GM19467 (cell line): ENCODE measurements at regions not wholly inside any gene's neighbourhood (a gene's known extent, or its start where the extent isn't known, plus 50 kb on each side); places are given as distances from the start of the nearest gene placed in this dataset.
A peak's percentile ranks its signal among the peaks of the same experiment; 100 is the strongest.
"Not testable (repeated sequence)": the region's sequence is repeated elsewhere in the genome, so short reads cannot be mapped to it uniquely, and the experiment has no call there.

Experiments used
- ATAC-seq: cut with Tn5 transposase; IDR thresholded peaks from one replicate; pipeline ENCODE4 v1.9.1; 2021; ENCODE audit warnings: mild to moderate bottlenecking, moderate library complexity; ENCODE audit not compliant: unreplicated experiment

GRCh38 chr15:92705764-92706163 lies 50.2 kb upstream of the FAM174B start:
- no peak for ATAC-seq

- ATAC-seq: no peak
These were observed 50.6 kb upstream of the FAM174B start for GRCh38 chr15:92706201-92706600.

DNA sequence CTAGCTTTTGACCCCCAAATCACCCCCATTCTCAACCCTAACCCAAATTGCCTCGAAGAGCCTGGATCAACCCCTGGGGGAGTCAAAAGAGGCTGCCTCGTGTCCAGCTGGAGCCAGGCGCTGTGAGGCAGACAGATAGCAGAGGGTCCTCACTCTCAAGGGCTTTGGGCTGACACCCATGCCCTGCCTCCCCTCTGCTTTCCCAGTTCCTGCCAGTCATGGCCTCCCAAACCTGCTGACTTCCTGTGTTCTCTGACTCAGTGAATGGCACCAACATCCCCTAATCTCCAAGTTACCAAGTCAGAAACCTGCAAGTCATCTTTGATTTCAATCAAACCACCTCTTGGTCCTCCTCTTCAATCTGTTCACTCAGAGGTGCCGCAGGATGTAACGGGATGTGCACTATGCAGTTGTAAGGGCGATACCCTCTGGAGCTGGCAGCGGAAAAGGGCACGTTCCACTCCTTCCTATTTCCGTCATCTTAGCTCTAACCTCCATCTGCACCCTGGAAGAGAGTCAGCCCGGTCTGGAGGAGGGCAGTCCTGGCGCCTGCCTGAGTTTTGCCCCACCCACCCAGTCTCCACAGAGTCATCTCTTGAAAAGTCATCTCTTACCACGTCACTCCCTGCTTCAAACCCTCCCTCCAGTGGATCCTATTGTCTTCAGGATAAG lies 52.4 kb upstream of the FAM174B start:
- ATAC-seq: no peak

DNA sequence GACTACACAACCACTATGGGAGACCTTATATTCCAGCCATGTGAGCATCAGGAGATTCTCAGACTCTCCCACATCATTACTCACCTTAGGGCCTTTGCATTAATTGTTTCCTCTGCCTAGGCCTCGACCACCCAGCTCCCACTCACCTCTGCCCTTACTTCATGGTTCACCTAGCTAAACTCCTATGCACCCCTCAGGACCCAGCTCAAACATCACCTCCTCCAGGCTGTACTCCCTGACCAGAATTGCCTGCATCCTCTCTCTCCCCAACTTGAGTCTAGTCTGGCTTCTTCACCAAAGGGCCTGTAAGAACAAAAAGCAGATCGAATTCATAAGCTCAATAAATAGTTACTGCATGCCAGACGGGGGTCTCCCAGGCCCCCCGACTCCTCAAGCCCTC lies 53.1 kb upstream of the FAM174B start:
- ATAC-seq: no peak

DNA sequence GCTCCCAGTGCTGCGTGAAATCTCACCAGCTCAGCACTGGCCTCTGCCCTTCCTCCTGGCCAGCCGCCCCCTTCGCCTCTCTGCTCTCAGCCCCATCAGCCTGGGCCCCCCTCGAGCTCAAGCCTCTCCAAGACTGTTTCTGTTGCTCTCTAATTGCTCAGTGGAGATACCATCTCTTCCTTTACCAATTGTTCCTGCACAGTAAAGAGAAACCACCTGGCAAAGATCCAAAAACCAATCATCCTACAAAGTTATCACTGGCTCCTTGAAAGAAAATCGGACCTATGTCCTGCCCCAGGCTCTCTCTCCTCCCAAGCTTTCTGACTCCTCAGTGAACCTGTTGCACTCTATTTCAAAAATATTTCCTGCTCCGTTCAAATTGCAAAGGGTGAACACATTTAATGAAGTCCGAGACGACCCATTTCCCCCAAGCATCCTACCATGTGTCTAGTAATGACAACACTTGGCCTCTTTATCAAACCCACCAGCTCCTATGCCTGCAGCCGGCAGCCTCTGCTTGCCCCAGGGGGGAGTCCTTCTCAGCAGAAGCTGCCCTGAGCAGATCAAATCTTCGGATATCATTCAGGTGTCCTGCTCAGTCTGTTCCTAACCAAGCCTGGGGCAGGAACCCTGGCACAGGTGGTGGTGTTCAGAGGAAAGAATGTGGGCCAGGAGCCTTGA lies 53.7 kb upstream of the FAM174B start:
- no peak for ATAC-seq

GRCh38 chr15:92711457-92711831 lies 55.9 kb upstream of the FAM174B start:
- no peak for ATAC-seq

DNA sequence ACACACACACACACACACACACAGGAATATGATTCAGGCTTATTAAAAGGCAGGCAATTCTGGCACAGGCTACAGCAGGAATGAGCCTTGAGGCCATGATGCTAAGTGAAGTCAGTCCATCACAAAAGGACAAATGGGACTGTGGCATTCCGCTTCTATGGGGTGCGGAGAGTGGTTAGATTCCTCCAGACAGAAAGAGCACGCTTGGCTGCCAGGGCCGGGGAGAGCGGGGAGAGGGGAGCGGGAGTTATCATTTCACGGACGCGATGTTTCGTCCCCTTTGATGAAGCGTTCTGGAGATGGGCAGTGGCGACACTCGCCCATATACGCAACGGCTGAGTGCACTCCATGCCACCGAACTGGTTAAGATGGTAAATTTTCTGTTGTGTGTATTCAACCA lies 58.5 kb upstream of the FAM174B start:
- ATAC-seq: no peak

GRCh38 chr15:92714477-92715401 lies 59.2 kb upstream of the FAM174B start:
- ATAC-seq: peak; percentile 83

- ATAC-seq: no peak
These were observed 60.2 kb upstream of the FAM174B start for GRCh38 chr15:92715758-92716157.

GRCh38 chr15:92719021-92719420 lies 63.4 kb upstream of the FAM174B start:
- ATAC-seq: no peak

- no peak for ATAC-seq
These were observed 68.6 kb upstream of the FAM174B start for GRCh38 chr15:92724144-92724543.

DNA sequence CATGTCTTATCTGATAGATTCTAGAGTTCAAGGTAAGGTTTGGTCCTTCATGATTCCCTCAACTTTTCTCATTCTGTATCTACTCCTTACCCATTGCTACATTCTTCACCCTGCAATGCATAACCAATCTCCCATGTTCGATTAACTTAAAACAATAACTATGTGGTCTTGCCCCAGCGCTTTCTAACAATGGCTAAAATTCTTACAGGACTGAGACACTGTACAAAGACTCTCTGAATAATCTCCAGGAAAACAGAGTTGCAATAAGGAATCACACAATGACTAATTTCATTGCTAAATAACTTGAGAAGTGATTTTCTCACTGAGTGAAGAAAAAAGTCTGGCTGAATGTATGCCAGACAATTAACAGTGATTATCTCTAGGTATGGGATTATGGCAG lies 69.6 kb upstream of the FAM174B start:
- no peak for ATAC-seq

DNA sequence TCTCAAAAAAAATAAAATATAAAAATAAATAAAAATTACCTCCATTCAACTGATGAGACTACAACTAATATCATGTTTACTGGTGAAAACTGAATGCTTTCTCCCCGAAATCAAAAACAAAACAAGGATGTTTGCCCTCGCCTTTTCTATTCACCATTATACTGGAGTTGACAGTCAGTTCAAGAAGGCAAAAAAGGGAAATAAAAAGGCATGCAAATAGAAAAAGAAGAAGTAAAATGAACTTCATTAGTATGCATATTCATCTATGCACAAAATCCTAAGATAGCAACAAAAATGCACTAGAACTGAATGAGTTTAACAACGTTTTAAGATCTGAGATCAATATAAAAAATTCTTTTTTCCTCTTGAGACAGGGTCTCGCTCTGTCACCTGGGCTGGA lies 72.7 kb upstream of the FAM174B start:
- ATAC-seq: no peak

GRCh38 chr15:92733090-92733933 lies 77.7 kb upstream of the FAM174B start:
- ATAC-seq: no peak

GRCh38 chr15:92733934-92734521 lies 78.5 kb upstream of the FAM174B start:
- no peak for ATAC-seq

- not testable (repeated sequence) for ATAC-seq
These were observed 83.7 kb upstream of the FAM174B start for GRCh38 chr15:92739246-92739645.

- no peak for ATAC-seq
These were observed 90.3 kb upstream of the FAM174B start for GRCh38 chr15:92745845-92746271.

DNA sequence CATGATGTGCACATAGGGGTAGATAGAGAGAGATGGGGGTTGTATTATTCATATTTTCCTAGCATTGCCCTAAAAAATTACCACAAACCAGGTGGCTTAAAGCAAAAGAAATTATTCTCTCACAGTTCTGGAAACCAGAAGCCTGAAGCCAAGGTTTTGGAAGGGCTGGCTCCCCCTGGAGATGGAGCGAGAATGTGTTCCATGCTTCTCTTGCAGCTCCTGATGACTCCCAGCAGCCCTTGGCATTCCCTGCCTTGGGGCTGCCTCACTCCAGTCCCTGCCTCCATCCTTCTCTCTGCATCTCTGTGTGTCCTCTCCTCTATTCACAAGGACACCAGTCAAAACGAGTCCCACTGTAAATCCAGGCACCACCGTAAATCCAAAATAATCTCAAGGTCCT lies 91.5 kb upstream of the FAM174B start:
- ATAC-seq: no peak

GRCh38 chr15:92749216-92749615 lies 93.6 kb upstream of the FAM174B start:
- ATAC-seq: no peak

- no peak for ATAC-seq
These were observed 94.4 kb upstream of the FAM174B start for GRCh38 chr15:92749946-92750345.
